T-cell (primary cell): ENCODE measurements at regions not wholly inside any gene's neighbourhood (a gene's known extent, or its start where the extent isn't known, plus 50 kb on each side); places are given as distances from the start of the nearest gene placed in this dataset.
"Not testable (repeated sequence)": the region's sequence is repeated elsewhere in the genome, so short reads cannot be mapped to it uniquely, and the experiment has no call there.

Experiments
- ATAC-seq, 4 experiments: fragments of 200-7000 bp in 3 of 4; fragments of 150-1000 bp in 1 of 4; cut with Tn5 transposase; replicated peaks in 1 of 4; 1 replicate in 3 of 4; 2 replicates in 1 of 4; pipeline ENCODE4 v1.10.0; 2021; ENCODE audit warnings: moderate library complexity in 3 of 4, mild to moderate bottlenecking in 2 of 4, moderate number of reproducible peaks in 1 of 4
- CTCF ChIA-PET, 2 donors: fragments of 300-600 bp; sonication (Branson Sonifier 250); formaldehyde crosslinking; loops; one replicate each; lab custom pipeline; 2022; ENCODE audit warnings: antibody characterized with exemption in 2 of 2; lab: Charles Lee
- POLR2A ChIA-PET, 2 donors: fragments of 300-600 bp; sonication (Branson Sonifier 250); formaldehyde crosslinking; loops; one replicate each; lab custom pipeline; 2022; ENCODE audit warnings: antibody characterized with exemption in 2 of 2; lab: Charles Lee
- DNase-seq, 35 experiments: peaks; one replicate each; pipeline versions ENCODE4 v3.0.0 to v3.0.0-alpha.2; 2013 to 2023
- H3K27ac ChIP-seq: one replicate; pipeline ENCODE4 v1.5.1; 2013; ENCODE audit warnings: low read length
- H3K27me3 ChIP-seq, 2 experiments: replicated peaks in 1 of 2; 1 replicate in 1 of 2; 2 replicates in 1 of 2; pipeline versions ENCODE4 v1.6.1 to v1.7.0; 2013; ENCODE audit warnings: low read length in 1 of 2, mixed read lengths in 1 of 2; ENCODE audit not compliant: control insufficient read depth in 2 of 2, insufficient read depth in 2 of 2; ENCODE audit errors: extremely low read depth in 1 of 2
- H3K36me3 ChIP-seq, 2 donors: 1 replicate in 1 of 2; 2 replicates in 1 of 2; pipeline versions ENCODE4 v1.6.1 to v1.7.0; 2013; ENCODE audit warnings: low read length in 1 of 2; ENCODE audit not compliant: control insufficient read depth in 2 of 2, insufficient read depth in 1 of 2; ENCODE audit errors: extremely low read depth in 1 of 2
- H3K4me1 ChIP-seq, 2 experiments: 1 replicate in 1 of 2; 2 replicates in 1 of 2; pipeline versions ENCODE4 v1.6.1 to v1.7.0; 2013; ENCODE audit warnings: low read length in 2 of 2, mixed read lengths in 1 of 2; ENCODE audit not compliant: insufficient read depth in 2 of 2, control insufficient read depth in 1 of 2; ENCODE audit errors: extremely low read depth in 1 of 2
- H3K4me3 ChIP-seq, 2 donors: 1 replicate in 1 of 2; 2 replicates in 1 of 2; pipeline versions ENCODE4 v1.5.1 to v1.7.0; 2013; ENCODE audit warnings: mild to moderate bottlenecking in 2 of 2, low read length in 1 of 2, moderate library complexity in 1 of 2; ENCODE audit not compliant: control insufficient read depth in 1 of 2; ENCODE audit errors: extremely low read depth in 1 of 2
- H3K9me3 ChIP-seq: 2 replicates; pipeline ENCODE4 v1.7.0; 2013
- H3K27ac Mint-ChIP-seq, 2 donors: one replicate each; pipeline ENCODE4 v1.8.0; 2020 to 2021; ENCODE audit warnings: mild to moderate bottlenecking in 2 of 2, mixed read lengths in 2 of 2
- H3K27me3 Mint-ChIP-seq, 2 donors: one replicate each; pipeline ENCODE4 v1.8.0; 2021 to 2022; ENCODE audit warnings: mixed read lengths in 2 of 2
- H3K36me3 Mint-ChIP-seq: one replicate; pipeline ENCODE4 v1.8.0; 2021; ENCODE audit warnings: mixed read lengths
- H3K4me1 Mint-ChIP-seq, 3 donors: one replicate each; pipeline ENCODE4 v1.8.0; 2020 to 2022; ENCODE audit warnings: mixed read lengths in 3 of 3, mild to moderate bottlenecking in 1 of 3
- H3K4me3 Mint-ChIP-seq, 3 donors: one replicate each; pipeline ENCODE4 v1.8.0; 2020 to 2022; ENCODE audit warnings: mild to moderate bottlenecking in 3 of 3, mixed read lengths in 3 of 3, moderate library complexity in 3 of 3
- H3K9me3 Mint-ChIP-seq, 3 donors: one replicate each; pipeline ENCODE4 v1.8.0; 2020 to 2022; ENCODE audit warnings: mixed read lengths in 3 of 3
- WGBS: methylation state at CpG from one replicate; pipeline ENCODE4 v1.1.5; 2013; ENCODE audit warnings: missing lambda C conversion rate; ENCODE audit not compliant: insufficient coverage; 5-methylcytosine and 5-hydroxymethylcytosine counted together

DNA sequence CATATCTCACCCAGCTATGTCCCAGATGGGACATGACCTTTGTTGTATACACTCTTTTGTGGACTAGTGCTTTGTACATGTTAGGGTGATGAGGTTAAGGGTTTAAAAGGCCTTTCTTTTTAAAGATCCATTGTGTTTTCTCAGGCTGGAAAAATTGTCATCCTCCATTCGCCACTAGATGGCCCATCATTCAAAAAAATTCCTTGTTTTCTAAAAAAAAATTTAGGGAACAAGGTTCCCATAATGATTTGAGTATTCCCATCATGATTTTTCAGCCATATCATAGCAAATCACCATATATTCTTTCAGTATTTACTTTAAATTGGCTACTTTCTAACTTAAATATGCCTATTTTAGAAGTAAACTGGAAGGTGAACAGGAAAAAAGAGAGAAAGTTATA, 91.9 kb upstream of the TMEM164 start:
- Histone ChIP-seq H3K27me3 (no peaks in the 10 kb centered on the region), H3K9me3 (no peaks in the 10 kb centered on the region), H3K27ac (no peak overlapping the region), H3K4me3 (no peak overlapping the region), H3K36me3 (no peaks in the 10 kb centered on the region), H3K4me1 (no peaks in the 10 kb centered on the region)
- WGBS: no CpG with 5 or more reads among the region's 1 CpG
- Mint-ChIP-seq H3K4me3 (no peak overlapping the region), H3K4me1 (no peaks in the 10 kb centered on the region), H3K9me3 (no peaks in the 10 kb centered on the region), H3K36me3 (no peaks in the 10 kb centered on the region), H3K27me3 (peaks cover 7 to 27% of the 10 kb centered on the region in 2 donors), H3K27ac (no peak overlapping the region)
- DNase-seq: no peak
- POLR2A ChIA-PET: no interaction called here
- no peak for ATAC-seq
- CTCF ChIA-PET: interaction anchor here (0.8 to 1.1 kb wide), 3 partner anchors 20 to 236 kb away, joined by 3 to 5 read pairs (median 3); no protein-coding TSS in a partner anchor

DNA sequence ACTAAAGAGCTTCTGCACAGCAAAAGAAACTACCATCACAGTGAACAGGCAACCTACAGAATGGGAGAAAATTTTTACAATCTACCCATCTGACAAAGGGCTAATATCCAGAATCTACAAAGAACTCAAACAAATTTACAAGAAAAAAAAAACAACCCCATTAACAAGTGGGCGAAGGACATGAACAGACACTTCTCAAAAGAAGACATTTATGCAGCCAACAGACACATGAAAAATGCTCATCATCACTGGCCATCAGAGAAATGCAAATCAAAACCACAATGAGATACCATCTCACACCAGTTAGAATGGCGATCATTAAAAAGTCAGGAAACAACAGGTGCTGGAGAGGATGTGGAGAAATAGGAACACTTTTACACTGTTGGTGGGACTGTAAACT, 89.9 kb upstream of the TMEM164 start:
- H3K27ac ChIP-seq, H3K4me1 ChIP-seq, H3K27ac Mint-ChIP-seq, H3K4me3 Mint-ChIP-seq, H3K9me3 ChIP-seq, H3K27me3 ChIP-seq, H3K36me3 Mint-ChIP-seq, DNase-seq, POLR2A ChIA-PET, H3K9me3 Mint-ChIP-seq, H3K4me3 ChIP-seq, H3K4me1 Mint-ChIP-seq, ATAC-seq, H3K36me3 ChIP-seq: not testable (repeated sequence)
- WGBS: no CpG with 5 or more reads among the region's 2 CpGs
- CTCF ChIA-PET: interaction anchor here in 1 of 2 donors (0.7 kb wide), 1 partner anchor 234 kb away, joined by 3 read pairs; no protein-coding TSS in a partner anchor
- H3K27me3 Mint-ChIP-seq: peaks cover 4 to 15% of the 10 kb centered on the region in 2 donors

DNA sequence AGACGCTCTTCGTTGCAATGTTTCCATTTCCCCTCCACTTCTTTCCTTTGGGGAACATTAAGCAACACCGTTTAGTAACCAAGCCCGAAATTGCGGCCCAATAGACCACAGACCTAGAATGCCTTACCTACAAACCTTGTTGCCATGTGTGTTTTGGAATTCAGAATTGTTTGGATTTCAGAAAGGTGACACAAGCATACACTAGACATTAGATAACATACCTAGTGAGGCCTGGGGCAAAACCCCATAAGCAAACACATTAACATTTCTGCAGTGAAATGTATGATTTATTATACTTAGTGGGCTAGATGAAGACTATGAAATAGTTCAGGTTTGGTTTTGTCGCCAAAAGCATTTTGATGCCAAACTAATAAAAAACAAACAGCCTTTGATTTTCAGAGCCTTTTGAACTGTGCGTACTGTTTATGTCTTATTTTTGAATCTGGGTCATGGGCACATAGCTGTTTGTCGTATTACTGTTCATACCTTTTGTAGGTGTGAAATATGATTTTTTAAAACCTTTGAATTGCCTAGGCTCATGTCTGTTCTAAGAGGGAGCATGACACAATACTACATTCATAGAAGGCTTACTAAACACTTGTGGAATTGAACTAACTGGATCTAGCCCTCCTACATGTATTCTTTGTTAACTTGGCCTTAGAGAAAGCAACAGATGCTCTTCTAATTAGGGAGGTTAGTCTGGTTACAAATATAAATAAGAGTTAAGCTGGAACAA, 88.6 kb upstream of the TMEM164 start:
- ATAC-seq: no peak
- Mint-ChIP-seq H3K9me3 (no peaks in the 10 kb centered on the region), H3K4me1 (no peaks in the 10 kb centered on the region), H3K27ac (no peak overlapping the region), H3K36me3 (no peaks in the 10 kb centered on the region), H3K4me3 (no peak overlapping the region), H3K27me3 (peaks cover 3 to 9% of the 10 kb centered on the region in 2 donors)
- H3K4me3 ChIP-seq: no peak overlapping the region
- WGBS: no CpG with 5 or more reads among the region's 8 CpGs
- no peaks in the 10 kb centered on the region for H3K9me3 ChIP-seq
- ChIA-PET CTCF (no interaction called here), POLR2A (no interaction called here)
- H3K27ac ChIP-seq: no peak overlapping the region
- no peaks in the 10 kb centered on the region for H3K4me1 ChIP-seq
- no peaks in the 10 kb centered on the region for H3K27me3 ChIP-seq
- DNase-seq: no peak
- H3K36me3 ChIP-seq: no peaks in the 10 kb centered on the region

DNA sequence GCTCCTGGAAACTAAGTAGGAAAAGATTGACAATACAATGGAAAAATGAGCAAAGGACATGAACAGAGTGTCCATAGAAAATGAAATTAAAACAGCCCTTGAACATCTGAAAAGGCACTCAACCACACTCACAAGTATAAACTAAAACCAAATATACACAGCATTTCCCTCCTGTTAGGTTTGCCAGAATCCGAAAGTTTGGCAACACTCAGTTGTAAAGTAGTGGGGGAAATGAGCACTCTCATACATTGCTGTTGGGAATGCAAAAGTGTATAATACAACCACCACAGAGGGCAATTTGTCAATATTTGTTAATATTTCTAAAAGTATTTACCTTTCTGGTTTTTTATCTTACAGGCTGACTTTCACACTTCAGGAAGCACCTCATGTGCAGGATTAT, 84.2 kb upstream of the TMEM164 start:
- H3K36me3 ChIP-seq: no peaks in the 10 kb centered on the region
- Mint-ChIP-seq H3K27ac (no peak overlapping the region), H3K9me3 (no peaks in the 10 kb centered on the region), H3K4me3 (no peak overlapping the region), H3K4me1 (no peaks in the 10 kb centered on the region), H3K36me3 (no peaks in the 10 kb centered on the region), H3K27me3 (peaks cover 0 to 4% of the 10 kb centered on the region in 2 donors)
- POLR2A ChIA-PET: no interaction called here
- H3K9me3 ChIP-seq: no peaks in the 10 kb centered on the region
- H3K4me1 ChIP-seq: no peaks in the 10 kb centered on the region
- CTCF ChIA-PET: no interaction called here
- no peak overlapping the region for H3K4me3 ChIP-seq
- ATAC-seq (no peak), DNase-seq (no peak)
- no peaks in the 10 kb centered on the region for H3K27me3 ChIP-seq
- no CpG with 5 or more reads among the region's 1 CpG for WGBS
- no peak overlapping the region for H3K27ac ChIP-seq

DNA sequence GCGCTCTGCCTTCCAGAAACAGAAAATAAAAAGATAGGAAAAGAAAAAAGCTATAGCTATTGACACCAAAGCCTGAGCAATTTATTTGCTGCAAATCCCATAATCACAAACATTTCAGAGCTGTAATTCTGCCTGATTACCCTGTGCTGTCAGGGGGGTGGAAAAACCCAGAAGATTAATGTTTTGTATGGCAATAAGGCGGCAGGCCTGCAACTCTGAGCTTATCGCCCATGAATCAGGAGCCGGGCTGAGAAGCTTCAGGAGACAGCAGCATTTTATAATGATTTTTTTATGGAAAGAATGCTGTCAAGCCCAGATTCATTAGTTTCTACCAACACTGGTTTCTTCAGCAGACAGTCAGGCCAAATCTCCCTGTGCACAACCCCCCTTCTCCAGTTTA, 82.6 kb upstream of the TMEM164 start:
- Mint-ChIP-seq H3K27ac (no peak overlapping the region), H3K27me3 (peaks cover 0 to 4% of the 10 kb centered on the region in 2 donors), H3K9me3 (no peaks in the 10 kb centered on the region), H3K36me3 (no peaks in the 10 kb centered on the region), H3K4me3 (no peak overlapping the region), H3K4me1 (no peaks in the 10 kb centered on the region)
- no peaks in the 10 kb centered on the region for H3K27me3 ChIP-seq
- no peaks in the 10 kb centered on the region for H3K4me1 ChIP-seq
- no peak overlapping the region for H3K27ac ChIP-seq
- no peaks in the 10 kb centered on the region for H3K9me3 ChIP-seq
- WGBS: no CpG with 5 or more reads among the region's 4 CpGs
- ChIA-PET POLR2A (no interaction called here), CTCF (no interaction called here)
- no peaks in the 10 kb centered on the region for H3K36me3 ChIP-seq
- no peak overlapping the region for H3K4me3 ChIP-seq
- ATAC-seq: no peak
- no peak for DNase-seq

DNA sequence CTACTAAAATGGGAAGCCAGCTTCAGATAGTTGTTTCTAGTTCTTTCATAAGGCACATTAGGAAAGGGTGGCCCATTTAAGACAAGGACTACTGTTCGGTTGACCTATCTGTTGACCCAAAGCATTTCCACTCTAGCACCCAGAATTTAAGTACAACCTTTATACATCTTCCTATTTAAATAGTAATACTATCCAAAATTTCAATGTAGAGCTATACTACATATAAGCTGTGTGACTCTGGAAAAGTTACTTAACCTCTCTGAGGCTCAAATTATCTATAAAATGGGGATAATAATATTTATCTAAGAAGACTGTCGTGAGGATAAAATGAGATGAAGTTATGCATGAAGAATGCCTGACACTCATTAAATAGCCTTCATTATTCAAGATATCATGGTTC, 82.0 kb upstream of the TMEM164 start:
- Histone ChIP-seq H3K9me3 (no peaks in the 10 kb centered on the region), H3K36me3 (no peaks in the 10 kb centered on the region), H3K4me1 (no peaks in the 10 kb centered on the region), H3K27ac (no peak overlapping the region), H3K27me3 (no peaks in the 10 kb centered on the region), H3K4me3 (no peak overlapping the region)
- Mint-ChIP-seq H3K9me3 (no peaks in the 10 kb centered on the region), H3K27ac (no peak overlapping the region), H3K27me3 (peaks cover 0 to 4% of the 10 kb centered on the region in 2 donors), H3K4me1 (no peaks in the 10 kb centered on the region), H3K4me3 (no peak overlapping the region), H3K36me3 (no peaks in the 10 kb centered on the region)
- DNase-seq (no peak), ATAC-seq (no peak)
- WGBS: no CpG with 5 or more reads among the region's 2 CpGs
- CTCF ChIA-PET: no interaction called here
- POLR2A ChIA-PET: no interaction called here
